NB4 (cell line): ENCODE measurements at regions not wholly inside any gene's neighbourhood (a gene's known extent, or its start where the extent isn't known, plus 50 kb on each side); places are given as distances from the start of the nearest gene placed in this dataset.

Experiments
- CTCF ChIP-seq: IDR thresholded peaks from one replicate; pipeline ENCODE4 v1.5.1; 2012; ENCODE audit warnings: low read depth, low read length
- POLR2A ChIP-seq: IDR thresholded peaks from 2 replicates; pipeline ENCODE4 v1.6.1; 2011; ENCODE audit warnings: mild to moderate bottlenecking; ENCODE audit not compliant: insufficient read length; ENCODE audit errors: extremely low read depth

GRCh38 chr3:124617177-124617576 is 113.1 kb upstream of the UMPS start:
- TF ChIP-seq CTCF (no peak), POLR2A (no peak)
